Fibroblast of villous mesenchyme (primary cell): ENCODE measurements at regions not wholly inside any gene's neighbourhood (a gene's known extent, or its start where the extent isn't known, plus 50 kb on each side); places are given as distances from the start of the nearest gene placed in this dataset.

Experiments used
- DNase-seq: peaks from one replicate; pipeline ENCODE4 v3.0.0-alpha.2; 2010; ENCODE audit warnings: low read depth
- H3K4me3 ChIP-seq: 2 replicates; pipeline ENCODE4 v1.5.1; 2011; ENCODE audit warnings: low read depth, mild to moderate bottlenecking, low read length
- CTCF ChIP-seq: IDR thresholded peaks from 2 replicates; pipeline ENCODE4 v1.5.1; 2012; ENCODE audit warnings: low read depth, mild to moderate bottlenecking, low read length; ENCODE audit not compliant: insufficient read depth

GRCh38 chr1:90612033-90612432 is 105.1 kb downstream of the BARHL2 start:
- H3K4me3 ChIP-seq, result no peak overlapping the region
- no peak for TF ChIP-seq CTCF
- DNase-seq, result no peak

- no peak overlapping the region for H3K4me3 ChIP-seq
- DNase-seq, result no peak
- TF ChIP-seq CTCF, result no peak
Measured at GRCh38 chr1:90607736-90608135, 109.4 kb downstream of the BARHL2 start.

GRCh38 chr1:90605070-90605469 is 112.0 kb downstream of the BARHL2 start:
- DNase-seq, result no peak
- H3K4me3 ChIP-seq, result no peak overlapping the region
- TF ChIP-seq CTCF, result no peak

GRCh38 chr1:90593312-90593711 is 123.8 kb downstream of the BARHL2 start:
- H3K4me3 ChIP-seq, result no peak overlapping the region
- TF ChIP-seq CTCF, result no peak
- no peak for DNase-seq

- no peak for TF ChIP-seq CTCF
- no peak overlapping the region for H3K4me3 ChIP-seq
- DNase-seq, result no peak
Measured at GRCh38 chr1:90591970-90592356, 125.1 kb downstream of the BARHL2 start.

- TF ChIP-seq CTCF, result no peak
- no peak for DNase-seq
- H3K4me3 ChIP-seq, result no peak overlapping the region
Measured at GRCh38 chr1:90591355-90591969, 125.6 kb downstream of the BARHL2 start.

GRCh38 chr1:90580176-90580575 is 136.9 kb downstream of the BARHL2 start:
- no peak for TF ChIP-seq CTCF
- no peak overlapping the region for H3K4me3 ChIP-seq
- no peak for DNase-seq
